OCI-LY3 (cell line): ENCODE measurements at regions not wholly inside any gene's neighbourhood (a gene's known extent, or its start where the extent isn't known, plus 50 kb on each side); places are given as distances from the start of the nearest gene placed in this dataset.

Experiments used
- H2AFZ ChIP-seq: fragments of 200-600, 300-600 bp; shearing (Covaris generic); 2 replicates; pipeline ENCODE4 v1.6.0; 2014; ENCODE audit warnings: antibody characterized with exemption, low read depth, low read length
- H3K27ac ChIP-seq: fragments of 200-600, 300-600 bp; sonication (generic); 2 replicates; pipeline ENCODE4 v1.5.1; 2014; ENCODE audit warnings: mild to moderate bottlenecking, low read length, moderate library complexity, mixed read lengths
- H3K27me3 ChIP-seq: fragments of 200-600, 300-600 bp; sonication (generic); 2 replicates; pipeline ENCODE4 v1.6.1; 2014; ENCODE audit warnings: low read depth, low read length, mixed read lengths
- H3K36me3 ChIP-seq: fragments of 200-600, 300-600 bp; sonication (generic); replicated peaks from 2 replicates; pipeline ENCODE3; 2014; ENCODE audit warnings: low read depth, low read length, mixed read lengths
- H3K4me1 ChIP-seq: fragments of 300-600, 200-600 bp; sonication (generic); 2 replicates; pipeline ENCODE4 v1.6.1; 2014; ENCODE audit warnings: low read length, mixed read lengths
- H3K4me2 ChIP-seq: fragments of 200-600, 300-600 bp; sonication (generic); 2 replicates; pipeline ENCODE4 v1.6.1; 2014; ENCODE audit warnings: low read length, mixed read lengths
- H3K4me3 ChIP-seq: fragments of 300-600, 200-600 bp; sonication (generic); 2 replicates; pipeline ENCODE4 v1.5.1; 2014; ENCODE audit warnings: antibody characterized with exemption, mild to moderate bottlenecking, low read length, moderate library complexity
- H3K79me2 ChIP-seq: fragments of 300-600, 200-600 bp; shearing (Covaris generic); 2 replicates; pipeline ENCODE4 v1.6.1; 2014; ENCODE audit warnings: mild to moderate bottlenecking, low read length, mixed read lengths
- H3K9ac ChIP-seq: fragments of 300-600, 200-600 bp; shearing (Covaris generic); 2 replicates; pipeline ENCODE4 v1.6.0; 2014; ENCODE audit warnings: mild to moderate bottlenecking, low read length, moderate library complexity
- H3K9me3 ChIP-seq: fragments of 200-600, 300-600 bp; shearing (Covaris generic); 2 replicates; pipeline ENCODE4 v1.6.1; 2014; ENCODE audit warnings: low read length, mixed read lengths; ENCODE audit not compliant: insufficient read depth
- H4K20me1 ChIP-seq: fragments of 200-600, 300-600 bp; sonication (generic); 2 replicates; pipeline ENCODE4 v1.6.1; 2016; ENCODE audit warnings: low read length, mixed read lengths; ENCODE audit not compliant: insufficient read depth
- EZH2phosphoT487 ChIP-seq: fragments of 200-600 bp; shearing (Covaris generic); IDR thresholded peaks from 2 replicates; pipeline ENCODE4 v1.6.1; 2018; ENCODE audit warnings: antibody characterized with exemption, mixed run types, low read depth
- TF ChIP-seq, protein P1 (sequence below): fragments of 200-600, 300-600 bp; sonication (generic); IDR thresholded peaks from 2 replicates; pipeline ENCODE4 v1.5.1; 2014; ENCODE audit warnings: antibody characterized with exemption, low read length, low read depth

- Histone ChIP-seq H3K36me3 (no peaks in the 10 kb centered on the region), H3K79me2 (no peaks in the 10 kb centered on the region), H3K9ac (no peak overlapping the region), H2AFZ (no peak overlapping the region), H3K4me3 (no peak overlapping the region), H4K20me1 (no peaks in the 10 kb centered on the region), H3K9me3 (no peaks in the 10 kb centered on the region), H3K27me3 (no peaks in the 10 kb centered on the region), H3K27ac (no peak overlapping the region), H3K4me2 (no peak overlapping the region), H3K4me1 (no peaks in the 10 kb centered on the region)
- TF ChIP-seq EZH2phosphoT487: no peak
- TF ChIP-seq, protein P1, sequence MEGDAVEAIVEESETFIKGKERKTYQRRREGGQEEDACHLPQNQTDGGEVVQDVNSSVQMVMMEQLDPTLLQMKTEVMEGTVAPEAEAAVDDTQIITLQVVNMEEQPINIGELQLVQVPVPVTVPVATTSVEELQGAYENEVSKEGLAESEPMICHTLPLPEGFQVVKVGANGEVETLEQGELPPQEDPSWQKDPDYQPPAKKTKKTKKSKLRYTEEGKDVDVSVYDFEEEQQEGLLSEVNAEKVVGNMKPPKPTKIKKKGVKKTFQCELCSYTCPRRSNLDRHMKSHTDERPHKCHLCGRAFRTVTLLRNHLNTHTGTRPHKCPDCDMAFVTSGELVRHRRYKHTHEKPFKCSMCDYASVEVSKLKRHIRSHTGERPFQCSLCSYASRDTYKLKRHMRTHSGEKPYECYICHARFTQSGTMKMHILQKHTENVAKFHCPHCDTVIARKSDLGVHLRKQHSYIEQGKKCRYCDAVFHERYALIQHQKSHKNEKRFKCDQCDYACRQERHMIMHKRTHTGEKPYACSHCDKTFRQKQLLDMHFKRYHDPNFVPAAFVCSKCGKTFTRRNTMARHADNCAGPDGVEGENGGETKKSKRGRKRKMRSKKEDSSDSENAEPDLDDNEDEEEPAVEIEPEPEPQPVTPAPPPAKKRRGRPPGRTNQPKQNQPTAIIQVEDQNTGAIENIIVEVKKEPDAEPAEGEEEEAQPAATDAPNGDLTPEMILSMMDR: no peak
These were observed 1019.0 kb upstream of the TMEM132C start for GRCh38 chr12:127247937-127248336.

- H3K79me2 ChIP-seq: no peaks in the 10 kb centered on the region
- H3K4me2 ChIP-seq: no peak overlapping the region
- no peaks in the 10 kb centered on the region for H3K36me3 ChIP-seq
- H4K20me1 ChIP-seq: no peaks in the 10 kb centered on the region
- H3K27ac ChIP-seq: no peak overlapping the region
- H3K4me1 ChIP-seq: no peaks in the 10 kb centered on the region
- H3K9ac ChIP-seq: no peak overlapping the region
- no peak overlapping the region for H2AFZ ChIP-seq
- H3K4me3 ChIP-seq: no peak overlapping the region
- TF ChIP-seq EZH2phosphoT487: no peak
- TF ChIP-seq, protein P1: no peak
- no peaks in the 10 kb centered on the region for H3K9me3 ChIP-seq
- H3K27me3 ChIP-seq: no peaks in the 10 kb centered on the region
These were observed 1017.5 kb upstream of the TMEM132C start for GRCh38 chr12:127249428-127249827.

DNA sequence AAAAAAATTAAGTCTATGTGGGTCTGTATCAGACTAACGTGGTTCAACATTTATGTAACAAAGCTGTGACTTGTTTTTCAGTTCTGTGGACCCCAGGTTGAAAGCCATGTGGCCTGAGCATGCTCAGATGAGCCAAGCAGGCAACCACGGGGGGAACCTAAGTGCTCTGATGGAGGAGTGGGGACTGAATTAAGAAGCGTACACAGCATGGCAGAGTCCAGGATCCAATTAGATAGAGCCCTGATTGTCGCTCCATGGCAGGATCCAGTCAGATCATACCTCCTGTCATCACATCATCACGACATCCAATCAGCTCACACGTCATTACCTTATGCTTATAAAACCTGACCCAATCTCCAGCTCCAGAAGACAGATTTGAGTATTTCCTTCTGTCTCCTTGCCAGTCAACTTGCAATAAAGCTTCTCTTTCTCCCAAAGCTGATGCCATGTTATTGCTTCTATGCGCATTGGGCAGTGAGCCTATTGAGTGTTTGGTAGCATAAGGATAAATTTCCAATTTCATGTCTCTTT is 1013.1 kb upstream of the TMEM132C start:
- TF ChIP-seq, protein P1: no peak
- TF ChIP-seq EZH2phosphoT487: no peak
- no peak overlapping the region for H2AFZ ChIP-seq

DNA sequence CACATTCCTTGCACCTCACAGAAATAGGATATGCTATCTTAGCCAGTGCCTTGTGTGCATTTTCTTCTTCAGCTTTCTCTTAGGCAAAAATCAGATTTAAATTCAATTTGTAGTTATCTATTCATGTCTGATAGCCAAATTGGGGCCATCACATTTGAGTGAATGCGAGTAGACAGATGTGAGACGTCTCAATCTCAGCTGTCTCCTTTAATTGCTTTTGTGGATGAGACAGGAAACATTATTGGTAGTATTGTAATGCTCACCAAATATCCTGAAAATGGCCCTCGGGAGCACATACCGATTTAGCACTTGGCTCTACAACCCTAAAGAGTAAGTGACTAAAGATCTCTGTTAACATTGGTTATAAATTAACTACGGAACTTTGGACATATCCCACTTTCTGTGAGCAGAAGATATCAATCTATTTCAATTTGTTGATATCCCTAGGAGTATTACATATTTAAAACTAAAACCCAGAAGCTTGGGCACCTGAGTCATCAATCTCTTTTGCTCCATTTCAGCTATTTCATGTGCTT is 1012.5 kb upstream of the TMEM132C start:
- no peak overlapping the region for H3K4me3 ChIP-seq
- H3K27ac ChIP-seq: no peak overlapping the region
- H4K20me1 ChIP-seq: no peaks in the 10 kb centered on the region
- no peak overlapping the region for H2AFZ ChIP-seq
- H3K9me3 ChIP-seq: no peaks in the 10 kb centered on the region
- no peaks in the 10 kb centered on the region for H3K27me3 ChIP-seq
- TF ChIP-seq EZH2phosphoT487: no peak
- TF ChIP-seq, protein P1: no peak
- H3K36me3 ChIP-seq: no peaks in the 10 kb centered on the region
- no peaks in the 10 kb centered on the region for H3K79me2 ChIP-seq
- no peak overlapping the region for H3K4me2 ChIP-seq
- H3K4me1 ChIP-seq: no peaks in the 10 kb centered on the region
- no peak overlapping the region for H3K9ac ChIP-seq

More for the DNA sequence above, 1013.1 kb upstream of the TMEM132C start:
- H3K9me3 ChIP-seq: no peaks in the 10 kb centered on the region
- H3K4me1 ChIP-seq: no peaks in the 10 kb centered on the region
- no peaks in the 10 kb centered on the region for H3K36me3 ChIP-seq
- H3K27ac ChIP-seq: no peak overlapping the region
- H3K4me3 ChIP-seq: no peak overlapping the region
- no peak overlapping the region for H3K4me2 ChIP-seq
- no peaks in the 10 kb centered on the region for H3K27me3 ChIP-seq
- H3K79me2 ChIP-seq: no peaks in the 10 kb centered on the region
- no peak overlapping the region for H3K9ac ChIP-seq
- H4K20me1 ChIP-seq: no peaks in the 10 kb centered on the region
